ENCODE measurements at regions not wholly inside any gene's neighbourhood (a gene's known extent, or its start where the extent isn't known, plus 50 kb on each side); places are given as distances from the start of the nearest gene placed in this dataset.

- TF ChIP-seq CEBPB (IDR thresholded peaks at IDR 0.05) (no peak), EP300 (IDR thresholded peaks at IDR 0.05; ENCODE audit: borderline replicate concordance) (no peak)
These were observed 51.2 kb upstream of the SMYD2 start for GRCh38 chr1:214229736-214230135.
